ENCODE measurements at regions not wholly inside any gene's neighbourhood (a gene's known extent, or its start where the extent isn't known, plus 50 kb on each side); places are given as distances from the start of the nearest gene placed in this dataset.

GRCh38 chr4:56748271-56748670 is 67.2 kb upstream of the HOPX start:
- DNase-seq, result no peak
- no peaks in the 10 kb centered on the region for H3K4me1 Mint-ChIP-seq (ENCODE audit: low read depth, unreplicated experiment)
- peaks cover 5% of the 10 kb centered on the region for H3K36me3 Mint-ChIP-seq (ENCODE audit: unreplicated experiment)
- H3K27me3 Mint-ChIP-seq (ENCODE audit: unreplicated experiment), result no peaks in the 10 kb centered on the region
- no peak overlapping the region for H3K27ac Mint-ChIP-seq (ENCODE audit: unreplicated experiment)
- H3K9me3 Mint-ChIP-seq (ENCODE audit: unreplicated experiment), result peaks cover 1% of the 10 kb centered on the region
- H3K4me3 Mint-ChIP-seq (ENCODE audit: unreplicated experiment), result no peak overlapping the region
- TF ChIP-seq, protein P1, sequence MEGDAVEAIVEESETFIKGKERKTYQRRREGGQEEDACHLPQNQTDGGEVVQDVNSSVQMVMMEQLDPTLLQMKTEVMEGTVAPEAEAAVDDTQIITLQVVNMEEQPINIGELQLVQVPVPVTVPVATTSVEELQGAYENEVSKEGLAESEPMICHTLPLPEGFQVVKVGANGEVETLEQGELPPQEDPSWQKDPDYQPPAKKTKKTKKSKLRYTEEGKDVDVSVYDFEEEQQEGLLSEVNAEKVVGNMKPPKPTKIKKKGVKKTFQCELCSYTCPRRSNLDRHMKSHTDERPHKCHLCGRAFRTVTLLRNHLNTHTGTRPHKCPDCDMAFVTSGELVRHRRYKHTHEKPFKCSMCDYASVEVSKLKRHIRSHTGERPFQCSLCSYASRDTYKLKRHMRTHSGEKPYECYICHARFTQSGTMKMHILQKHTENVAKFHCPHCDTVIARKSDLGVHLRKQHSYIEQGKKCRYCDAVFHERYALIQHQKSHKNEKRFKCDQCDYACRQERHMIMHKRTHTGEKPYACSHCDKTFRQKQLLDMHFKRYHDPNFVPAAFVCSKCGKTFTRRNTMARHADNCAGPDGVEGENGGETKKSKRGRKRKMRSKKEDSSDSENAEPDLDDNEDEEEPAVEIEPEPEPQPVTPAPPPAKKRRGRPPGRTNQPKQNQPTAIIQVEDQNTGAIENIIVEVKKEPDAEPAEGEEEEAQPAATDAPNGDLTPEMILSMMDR (IDR thresholded peaks at IDR 0.05; ENCODE audit: partially characterized antibody, unreplicated experiment), result no peak

DNA sequence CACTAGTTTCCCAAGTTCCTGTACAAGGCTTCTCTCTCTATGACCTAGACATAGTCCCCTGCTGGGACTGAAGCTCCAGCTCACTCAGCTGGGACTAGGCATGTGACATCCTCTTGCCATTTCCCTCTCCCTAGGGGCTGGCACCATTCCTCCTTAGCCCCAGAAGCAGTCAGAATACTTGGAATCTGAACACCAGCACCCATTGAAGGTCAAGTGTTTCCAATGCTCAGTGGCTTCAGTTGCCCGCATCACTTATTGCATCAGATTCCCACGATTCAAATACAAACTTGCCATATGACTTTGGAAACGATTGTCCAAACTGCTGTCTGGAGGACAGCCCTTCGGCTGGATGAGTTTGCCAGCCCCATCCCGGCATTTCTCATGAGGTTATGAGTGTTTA is 65.5 kb upstream of the HOPX start:
- H3K27me3 Mint-ChIP-seq (ENCODE audit: unreplicated experiment), result no peaks in the 10 kb centered on the region
- no peak overlapping the region for H3K27ac Mint-ChIP-seq (ENCODE audit: unreplicated experiment)
- H3K4me1 Mint-ChIP-seq (ENCODE audit: low read depth, unreplicated experiment), result no peaks in the 10 kb centered on the region
- peaks cover 12% of the 10 kb centered on the region for H3K36me3 Mint-ChIP-seq (ENCODE audit: unreplicated experiment)
- no peak for DNase-seq
- H3K9me3 Mint-ChIP-seq (ENCODE audit: unreplicated experiment), result peaks cover 5% of the 10 kb centered on the region
- TF ChIP-seq, protein P1 (IDR thresholded peaks at IDR 0.05; ENCODE audit: partially characterized antibody, unreplicated experiment), result no peak
- no peak overlapping the region for H3K4me3 Mint-ChIP-seq (ENCODE audit: unreplicated experiment)

- TF ChIP-seq, protein P1 (IDR thresholded peaks at IDR 0.05; ENCODE audit: partially characterized antibody, unreplicated experiment), result no peak
- DNase-seq, result no peak
Observed at GRCh38 chr4:56745042-56745441, 63.9 kb upstream of the HOPX start.

DNA sequence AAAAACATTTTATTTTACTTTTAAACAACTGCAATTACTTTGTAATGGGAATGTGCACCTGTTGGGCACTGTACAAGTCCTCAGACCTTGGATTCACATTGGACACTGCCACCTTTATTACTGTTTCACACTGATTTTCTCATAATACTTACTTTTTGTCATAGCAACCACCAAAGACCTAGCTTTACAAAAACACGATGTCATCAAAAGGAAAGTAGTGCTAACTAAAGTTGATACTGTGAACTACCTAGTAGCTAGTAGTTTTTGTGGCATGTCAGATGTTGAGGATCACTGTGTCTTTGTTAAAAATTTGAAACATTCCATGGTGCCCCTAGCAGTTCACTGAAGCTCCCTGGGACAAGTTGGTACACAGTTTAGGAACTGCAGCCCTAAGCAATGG is 62.9 kb upstream of the HOPX start:
- TF ChIP-seq, protein P1 (IDR thresholded peaks at IDR 0.05; ENCODE audit: partially characterized antibody, unreplicated experiment), result no peak
- Mint-ChIP-seq H3K27me3 (ENCODE audit: unreplicated experiment) (no peaks in the 10 kb centered on the region), H3K27ac (ENCODE audit: unreplicated experiment) (no peak overlapping the region), H3K4me1 (ENCODE audit: low read depth, unreplicated experiment) (no peaks in the 10 kb centered on the region), H3K9me3 (ENCODE audit: unreplicated experiment) (peaks cover 5% of the 10 kb centered on the region), H3K36me3 (ENCODE audit: unreplicated experiment) (peaks cover 8% of the 10 kb centered on the region), H3K4me3 (ENCODE audit: unreplicated experiment) (no peak overlapping the region)
- DNase-seq, result no peak

More at GRCh38 chr4:56745042-56745441, 63.9 kb upstream of the HOPX start:
- peaks cover 5% of the 10 kb centered on the region for H3K9me3 Mint-ChIP-seq (ENCODE audit: unreplicated experiment)
- no peaks in the 10 kb centered on the region for H3K4me1 Mint-ChIP-seq (ENCODE audit: low read depth, unreplicated experiment)
- peaks cover 8% of the 10 kb centered on the region for H3K36me3 Mint-ChIP-seq (ENCODE audit: unreplicated experiment)
- no peaks in the 10 kb centered on the region for H3K27me3 Mint-ChIP-seq (ENCODE audit: unreplicated experiment)
- no peak overlapping the region for H3K27ac Mint-ChIP-seq (ENCODE audit: unreplicated experiment)
- H3K4me3 Mint-ChIP-seq (ENCODE audit: unreplicated experiment), result no peak overlapping the region

- Mint-ChIP-seq H3K36me3 (ENCODE audit: unreplicated experiment) (peaks cover 8% of the 10 kb centered on the region), H3K27ac (ENCODE audit: unreplicated experiment) (no peak overlapping the region), H3K4me3 (ENCODE audit: unreplicated experiment) (no peak overlapping the region), H3K9me3 (ENCODE audit: unreplicated experiment) (peaks cover 5% of the 10 kb centered on the region), H3K27me3 (ENCODE audit: unreplicated experiment) (no peaks in the 10 kb centered on the region), H3K4me1 (ENCODE audit: low read depth, unreplicated experiment) (no peaks in the 10 kb centered on the region)
- DNase-seq, result no peak
- TF ChIP-seq, protein P1 (IDR thresholded peaks at IDR 0.05; ENCODE audit: partially characterized antibody, unreplicated experiment), result no peak
Observed at GRCh38 chr4:56743550-56743949, 62.5 kb upstream of the HOPX start.
